ENCODE measurements at regions not wholly inside any gene's neighbourhood (a gene's known extent, or its start where the extent isn't known, plus 50 kb on each side); places are given as distances from the start of the nearest gene placed in this dataset.

DNA sequence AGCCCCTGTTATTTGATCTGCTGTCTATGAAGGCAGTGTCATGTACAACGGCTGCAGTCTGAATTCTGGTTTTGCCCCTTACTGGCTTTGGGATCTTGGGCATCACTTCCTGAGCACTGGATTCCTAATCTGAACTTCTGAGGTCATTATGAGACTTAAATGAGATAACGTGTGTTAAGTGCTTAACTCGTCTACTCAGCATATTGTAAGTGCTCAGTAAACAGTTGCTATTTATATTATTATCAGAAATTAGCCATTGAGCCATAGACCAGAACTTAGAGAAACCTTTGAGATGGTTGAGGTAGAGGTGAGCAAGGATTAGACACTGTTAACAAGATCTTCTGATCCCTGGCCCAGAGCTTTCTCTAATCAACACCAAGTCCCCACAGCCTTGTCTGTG lies 284.1 kb upstream of the ONECUT1 start:
- Histone ChIP-seq H3K4me3 (ENCODE audit: low read depth in 1 of 2, low read length in 2 of 2) (no peak overlapping the region), H3K36me3 (ENCODE audit: control insufficient read depth in 1 of 2, insufficient read depth in 2 of 2, low read length in 2 of 2) (no peaks in the 10 kb centered on the region), H3K27ac (ENCODE audit: low read depth, low read length) (no peak overlapping the region), H3K27me3 (ENCODE audit: control insufficient read depth in 1 of 2, insufficient read depth in 2 of 2, low read length in 2 of 2) (no peaks in the 10 kb centered on the region), H3K4me1 (ENCODE audit: control insufficient read depth in 1 of 2, insufficient read depth in 2 of 2, low read length in 2 of 2) (no peaks in the 10 kb centered on the region), H3K9me3 (ENCODE audit: control insufficient read depth in 1 of 2, low read length in 2 of 2) (no peaks in the 10 kb centered on the region), H3K9ac (ENCODE audit: low read depth in 1 of 2, low read length in 2 of 2) (no peak overlapping the region)

DNA sequence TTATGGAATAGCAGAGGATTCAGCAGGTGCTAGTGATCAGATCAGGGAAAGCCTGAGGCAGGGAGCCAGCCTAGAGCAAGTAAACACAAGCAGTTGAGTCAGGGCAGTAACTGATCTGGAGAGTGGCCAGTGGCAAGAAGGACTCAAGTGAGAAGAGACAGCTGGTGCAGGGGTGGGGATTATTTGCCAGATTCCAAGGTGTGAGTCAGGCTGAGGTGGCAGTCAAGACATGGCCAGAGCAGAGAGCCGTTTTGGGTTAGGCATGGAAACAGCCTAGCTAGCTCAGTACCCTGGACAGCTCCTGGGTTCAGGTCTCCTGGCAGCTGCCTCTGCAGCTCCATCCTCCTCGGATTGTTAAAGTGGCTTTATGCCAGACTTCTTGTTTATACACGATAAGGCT lies 281.9 kb upstream of the ONECUT1 start:
- Histone ChIP-seq H3K9ac (ENCODE audit: low read depth in 1 of 2, low read length in 2 of 2) (no peak overlapping the region), H3K4me1 (ENCODE audit: control insufficient read depth in 1 of 2, insufficient read depth in 2 of 2, low read length in 2 of 2) (no peaks in the 10 kb centered on the region), H3K4me3 (ENCODE audit: low read depth in 1 of 2, low read length in 2 of 2) (no peak overlapping the region), H3K27me3 (ENCODE audit: control insufficient read depth in 1 of 2, insufficient read depth in 2 of 2, low read length in 2 of 2) (no peaks in the 10 kb centered on the region), H3K27ac (ENCODE audit: low read depth, low read length) (no peak overlapping the region), H3K9me3 (ENCODE audit: control insufficient read depth in 1 of 2, low read length in 2 of 2) (no peaks in the 10 kb centered on the region), H3K36me3 (ENCODE audit: control insufficient read depth in 1 of 2, insufficient read depth in 2 of 2, low read length in 2 of 2) (no peaks in the 10 kb centered on the region)

DNA sequence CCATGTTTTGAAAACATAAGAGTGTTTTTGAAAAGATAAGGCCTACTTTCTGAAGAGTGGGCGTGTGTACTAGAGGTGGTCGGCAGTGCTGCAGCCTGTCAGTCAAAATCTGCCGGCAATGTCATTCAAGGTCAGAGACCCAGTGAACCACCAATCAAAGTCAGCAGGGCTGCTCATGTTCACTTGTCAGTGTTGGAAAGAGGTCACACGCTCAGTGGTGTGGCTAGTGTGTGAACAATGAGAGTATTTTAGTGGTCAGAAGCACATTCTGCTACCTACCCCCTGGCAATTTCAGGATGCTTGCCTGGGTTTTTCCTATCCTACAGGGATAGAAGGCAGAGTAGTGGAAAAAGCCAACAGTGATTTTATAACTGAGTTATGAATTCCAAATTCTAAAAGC lies 278.5 kb upstream of the ONECUT1 start:
- Histone ChIP-seq H3K36me3 (ENCODE audit: control insufficient read depth in 1 of 2, insufficient read depth in 2 of 2, low read length in 2 of 2) (no peaks in the 10 kb centered on the region), H3K4me3 (ENCODE audit: low read depth in 1 of 2, low read length in 2 of 2) (no peak overlapping the region), H3K9ac (ENCODE audit: low read depth in 1 of 2, low read length in 2 of 2) (no peak overlapping the region), H3K27me3 (ENCODE audit: control insufficient read depth in 1 of 2, insufficient read depth in 2 of 2, low read length in 2 of 2) (no peaks in the 10 kb centered on the region), H3K27ac (ENCODE audit: low read depth, low read length) (no peak overlapping the region), H3K4me1 (ENCODE audit: control insufficient read depth in 1 of 2, insufficient read depth in 2 of 2, low read length in 2 of 2) (no peaks in the 10 kb centered on the region), H3K9me3 (ENCODE audit: control insufficient read depth in 1 of 2, low read length in 2 of 2) (no peaks in the 10 kb centered on the region)

GRCh38 chr15:53059273-53060043 lies 269.3 kb upstream of the ONECUT1 start:
- Histone ChIP-seq H3K36me3 (ENCODE audit: control insufficient read depth in 1 of 2, insufficient read depth in 2 of 2, low read length in 2 of 2) (no peaks in the 10 kb centered on the region), H3K4me3 (ENCODE audit: low read depth in 1 of 2, low read length in 2 of 2) (no peak overlapping the region), H3K9me3 (ENCODE audit: control insufficient read depth in 1 of 2, low read length in 2 of 2) (no peaks in the 10 kb centered on the region), H3K4me1 (ENCODE audit: control insufficient read depth in 1 of 2, insufficient read depth in 2 of 2, low read length in 2 of 2) (no peaks in the 10 kb centered on the region), H3K27me3 (ENCODE audit: control insufficient read depth in 1 of 2, insufficient read depth in 2 of 2, low read length in 2 of 2) (no peaks in the 10 kb centered on the region), H3K9ac (ENCODE audit: low read depth in 1 of 2, low read length in 2 of 2) (no peak overlapping the region), H3K27ac (ENCODE audit: low read depth, low read length) (no peak overlapping the region)

DNA sequence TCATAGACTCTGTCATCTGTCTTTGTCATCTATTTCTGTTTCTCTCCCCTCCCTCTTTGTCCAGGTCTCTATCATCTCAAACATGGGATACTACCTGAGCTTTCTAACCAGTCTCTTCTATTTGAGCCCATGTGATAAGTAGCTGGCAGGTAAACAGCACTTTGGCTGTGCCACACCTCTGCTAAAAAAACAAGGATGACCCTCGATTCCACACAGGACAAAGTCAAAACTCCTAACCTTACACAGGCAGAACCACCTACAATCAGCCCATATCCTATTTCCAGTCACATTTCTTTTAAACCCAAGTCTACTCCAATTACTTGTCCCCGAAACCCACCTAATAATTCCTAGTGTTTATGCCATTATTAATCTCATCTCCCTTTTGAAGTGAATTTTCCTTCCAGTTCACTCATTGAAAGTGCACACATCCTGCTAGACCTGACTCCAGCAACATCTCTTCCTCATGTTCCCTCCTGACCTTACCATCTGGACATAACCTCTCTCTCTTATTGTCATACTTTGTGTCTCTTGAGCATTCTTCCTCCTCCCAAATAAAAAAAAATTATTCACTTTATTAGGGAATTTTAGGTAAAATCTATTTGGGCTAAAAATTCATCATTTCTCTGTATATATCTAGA lies 256.1 kb upstream of the ONECUT1 start:
- Histone ChIP-seq H3K36me3 (ENCODE audit: control insufficient read depth in 1 of 2, insufficient read depth in 2 of 2, low read length in 2 of 2) (no peaks in the 10 kb centered on the region), H3K9me3 (ENCODE audit: control insufficient read depth in 1 of 2, low read length in 2 of 2) (no peaks in the 10 kb centered on the region), H3K9ac (ENCODE audit: low read depth in 1 of 2, low read length in 2 of 2) (no peak overlapping the region), H3K4me1 (ENCODE audit: control insufficient read depth in 1 of 2, insufficient read depth in 2 of 2, low read length in 2 of 2) (no peaks in the 10 kb centered on the region), H3K4me3 (ENCODE audit: low read depth in 1 of 2, low read length in 2 of 2) (no peak overlapping the region), H3K27ac (ENCODE audit: low read depth, low read length) (no peak overlapping the region), H3K27me3 (ENCODE audit: control insufficient read depth in 1 of 2, insufficient read depth in 2 of 2, low read length in 2 of 2) (no peaks in the 10 kb centered on the region)

- Histone ChIP-seq H3K4me3 (ENCODE audit: low read depth in 1 of 2, low read length in 2 of 2) (no peak overlapping the region), H3K27ac (ENCODE audit: low read depth, low read length) (no peak overlapping the region), H3K9me3 (ENCODE audit: control insufficient read depth in 1 of 2, low read length in 2 of 2) (no peaks in the 10 kb centered on the region), H3K4me1 (ENCODE audit: control insufficient read depth in 1 of 2, insufficient read depth in 2 of 2, low read length in 2 of 2) (no peaks in the 10 kb centered on the region), H3K27me3 (ENCODE audit: control insufficient read depth in 1 of 2, insufficient read depth in 2 of 2, low read length in 2 of 2) (no peaks in the 10 kb centered on the region), H3K36me3 (ENCODE audit: control insufficient read depth in 1 of 2, insufficient read depth in 2 of 2, low read length in 2 of 2) (no peaks in the 10 kb centered on the region), H3K9ac (ENCODE audit: low read depth in 1 of 2, low read length in 2 of 2) (no peak overlapping the region)
These were observed 248.5 kb upstream of the ONECUT1 start for GRCh38 chr15:53038655-53038941.

GRCh38 chr15:53037904-53038654 lies 247.9 kb upstream of the ONECUT1 start:
- H3K9me3 ChIP-seq (ENCODE audit: control insufficient read depth in 1 of 2, low read length in 2 of 2), result no peaks in the 10 kb centered on the region
- H3K36me3 ChIP-seq (ENCODE audit: control insufficient read depth in 1 of 2, insufficient read depth in 2 of 2, low read length in 2 of 2), result no peaks in the 10 kb centered on the region
- no peaks in the 10 kb centered on the region for H3K27me3 ChIP-seq (ENCODE audit: control insufficient read depth in 1 of 2, insufficient read depth in 2 of 2, low read length in 2 of 2)
- no peak overlapping the region for H3K9ac ChIP-seq (ENCODE audit: low read depth in 1 of 2, low read length in 2 of 2)
- no peak overlapping the region for H3K4me3 ChIP-seq (ENCODE audit: low read depth in 1 of 2, low read length in 2 of 2)
- no peak overlapping the region for H3K27ac ChIP-seq (ENCODE audit: low read depth, low read length)
- no peaks in the 10 kb centered on the region for H3K4me1 ChIP-seq (ENCODE audit: control insufficient read depth in 1 of 2, insufficient read depth in 2 of 2, low read length in 2 of 2)

DNA sequence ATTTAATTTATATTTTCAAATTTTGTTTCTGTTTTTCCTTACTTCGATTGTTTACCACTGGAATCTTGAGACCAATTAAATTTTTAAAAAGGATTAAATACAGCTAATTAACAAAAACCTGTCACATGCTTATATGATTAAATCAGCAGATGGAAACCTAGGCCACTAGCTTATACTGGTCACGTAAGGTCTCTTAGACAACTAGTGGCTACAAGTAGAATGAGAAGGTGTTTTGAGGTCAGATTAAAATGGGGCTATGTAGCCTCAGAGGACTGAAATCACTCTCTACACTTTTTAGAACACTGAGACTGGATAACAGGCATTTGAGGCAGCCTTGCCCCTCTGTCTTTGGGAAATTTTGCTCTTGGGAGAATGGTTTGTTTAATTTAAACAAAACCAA lies 246.5 kb upstream of the ONECUT1 start:
- H3K9me3 ChIP-seq (ENCODE audit: control insufficient read depth in 1 of 2, low read length in 2 of 2), result no peaks in the 10 kb centered on the region
- no peak overlapping the region for H3K4me3 ChIP-seq (ENCODE audit: low read depth in 1 of 2, low read length in 2 of 2)
- H3K27ac ChIP-seq (ENCODE audit: low read depth, low read length), result no peak overlapping the region
- no peaks in the 10 kb centered on the region for H3K4me1 ChIP-seq (ENCODE audit: control insufficient read depth in 1 of 2, insufficient read depth in 2 of 2, low read length in 2 of 2)
- no peak overlapping the region for H3K9ac ChIP-seq (ENCODE audit: low read depth in 1 of 2, low read length in 2 of 2)
- no peaks in the 10 kb centered on the region for H3K36me3 ChIP-seq (ENCODE audit: control insufficient read depth in 1 of 2, insufficient read depth in 2 of 2, low read length in 2 of 2)
- H3K27me3 ChIP-seq (ENCODE audit: control insufficient read depth in 1 of 2, insufficient read depth in 2 of 2, low read length in 2 of 2), result no peaks in the 10 kb centered on the region

DNA sequence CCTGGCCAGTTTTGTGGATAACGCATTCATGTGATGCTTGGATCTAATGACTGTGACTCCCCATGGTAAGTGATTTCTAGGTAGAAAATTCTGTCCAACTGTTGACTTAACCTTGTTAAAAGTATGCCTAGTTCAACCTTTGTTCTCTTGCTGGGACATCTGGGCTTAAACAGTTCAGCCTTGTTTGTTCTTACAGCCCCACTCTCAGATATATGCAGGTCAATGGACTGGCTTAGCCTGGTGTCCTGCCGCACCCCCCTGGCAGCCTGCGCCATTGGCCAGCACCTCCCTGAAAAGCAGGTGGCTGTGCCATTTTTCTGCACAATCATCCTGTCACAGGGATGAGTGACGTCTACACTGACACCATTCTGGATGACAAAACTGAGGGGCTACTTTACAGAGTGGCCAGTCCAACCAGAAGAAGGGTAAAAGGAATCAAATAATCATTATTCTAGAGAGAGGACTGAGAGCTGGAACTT lies 244.7 kb upstream of the ONECUT1 start:
- H3K9ac ChIP-seq (ENCODE audit: low read depth in 1 of 2, low read length in 2 of 2), result no peak overlapping the region
- H3K27me3 ChIP-seq (ENCODE audit: control insufficient read depth in 1 of 2, insufficient read depth in 2 of 2, low read length in 2 of 2), result no peaks in the 10 kb centered on the region
- H3K9me3 ChIP-seq (ENCODE audit: control insufficient read depth in 1 of 2, low read length in 2 of 2), result no peaks in the 10 kb centered on the region
- H3K4me3 ChIP-seq (ENCODE audit: low read depth in 1 of 2, low read length in 2 of 2), result no peak overlapping the region
- no peaks in the 10 kb centered on the region for H3K36me3 ChIP-seq (ENCODE audit: control insufficient read depth in 1 of 2, insufficient read depth in 2 of 2, low read length in 2 of 2)
- no peaks in the 10 kb centered on the region for H3K4me1 ChIP-seq (ENCODE audit: control insufficient read depth in 1 of 2, insufficient read depth in 2 of 2, low read length in 2 of 2)
- no peak overlapping the region for H3K27ac ChIP-seq (ENCODE audit: low read depth, low read length)

- Histone ChIP-seq H3K4me3 (ENCODE audit: low read depth in 1 of 2, low read length in 2 of 2) (no peak overlapping the region), H3K27ac (ENCODE audit: low read depth, low read length) (no peak overlapping the region), H3K9me3 (ENCODE audit: control insufficient read depth in 1 of 2, low read length in 2 of 2) (no peaks in the 10 kb centered on the region), H3K27me3 (ENCODE audit: control insufficient read depth in 1 of 2, insufficient read depth in 2 of 2, low read length in 2 of 2) (no peaks in the 10 kb centered on the region), H3K36me3 (ENCODE audit: control insufficient read depth in 1 of 2, insufficient read depth in 2 of 2, low read length in 2 of 2) (no peaks in the 10 kb centered on the region), H3K4me1 (ENCODE audit: control insufficient read depth in 1 of 2, insufficient read depth in 2 of 2, low read length in 2 of 2) (no peaks in the 10 kb centered on the region), H3K9ac (ENCODE audit: low read depth in 1 of 2, low read length in 2 of 2) (no peak overlapping the region)
These were observed 243.6 kb upstream of the ONECUT1 start for GRCh38 chr15:53033709-53034108.
